ENCODE measurements at regions not wholly inside any gene's neighbourhood (a gene's known extent, or its start where the extent isn't known, plus 50 kb on each side); places are given as distances from the start of the nearest gene placed in this dataset.

DNA sequence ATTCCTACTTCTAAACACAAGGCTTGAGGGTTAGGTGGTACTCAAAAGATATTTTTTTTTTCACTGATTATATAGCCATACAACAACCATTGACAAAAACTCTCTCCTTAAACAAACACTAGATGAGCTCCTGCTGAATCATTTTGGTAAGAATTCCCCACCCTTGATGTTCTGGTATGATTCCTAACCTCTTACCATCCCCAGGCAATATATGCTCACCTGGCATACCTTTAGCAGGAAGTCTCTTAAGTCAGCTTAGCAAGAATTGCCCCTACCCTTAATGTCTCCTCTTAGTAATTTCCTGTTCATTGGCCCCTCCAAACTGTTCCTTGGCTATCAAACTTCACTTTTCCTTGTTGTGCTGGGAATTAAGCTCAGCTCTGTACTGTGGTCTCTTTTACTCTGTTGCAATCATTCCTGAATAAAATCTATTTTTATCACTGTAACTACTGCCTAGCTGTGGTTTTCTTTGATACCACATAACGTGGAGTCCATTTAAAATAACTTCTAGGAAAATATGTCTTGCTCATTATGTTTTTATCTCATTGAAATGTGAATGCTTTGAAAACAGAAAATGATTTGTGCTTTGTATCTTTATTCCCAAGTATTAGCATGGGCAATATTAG, 712.6 kb downstream of the SLC16A7 start:
- no peak for DNase-seq (ENCODE audit: low spot score)
- no peaks in the 10 kb centered on the region for H3K9me3 ChIP-seq (ENCODE audit: control insufficient read depth in 4 of 4, low read length in 3 of 4)
- H3K27me3 ChIP-seq (ENCODE audit: control insufficient read depth in 4 of 4, insufficient read depth in 4 of 4, low read length in 3 of 4), result no peaks in the 10 kb centered on the region
- H3K9ac ChIP-seq (ENCODE audit: low read depth in 1 of 2, low read length in 2 of 2), result no peak overlapping the region
- H3K4me3 ChIP-seq (ENCODE audit: low read depth in 1 of 3, low read length in 3 of 3), result no peak overlapping the region
- no peak overlapping the region for H3K27ac ChIP-seq (ENCODE audit: low read depth in 1 of 2, low read length in 2 of 2)
- 22% methylated on average over 1 of the region's 1 CpG for WGBS
- H3K36me3 ChIP-seq (ENCODE audit: control insufficient read depth in 4 of 4, insufficient read depth in 3 of 4, low read depth in 1 of 4, low read length in 3 of 4), result no peaks in the 10 kb centered on the region
- TF ChIP-seq JUND (IDR thresholded peaks at IDR 0.05), result no peak
- no peak for TF ChIP-seq GABPA (IDR thresholded peaks at IDR 0.05 in 1 of 2, conservative IDR thresholded peaks at IDR 0.05 in 1 of 2)
- TF ChIP-seq NR2F2 (IDR thresholded peaks at IDR 0.05), result no peak
- no peak for TF ChIP-seq HNF4G (IDR thresholded peaks at IDR 0.05)
- TF ChIP-seq, protein P1, sequence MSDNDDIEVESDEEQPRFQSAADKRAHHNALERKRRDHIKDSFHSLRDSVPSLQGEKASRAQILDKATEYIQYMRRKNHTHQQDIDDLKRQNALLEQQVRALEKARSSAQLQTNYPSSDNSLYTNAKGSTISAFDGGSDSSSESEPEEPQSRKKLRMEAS (IDR thresholded peaks at IDR 0.05), result no peak
- no peak for TF ChIP-seq FOXA2 (IDR thresholded peaks at IDR 0.05)
- no peak for TF ChIP-seq TAF1 (conservative IDR thresholded peaks at IDR 0.05)
- no peak for TF ChIP-seq RXRA (IDR thresholded peaks at IDR 0.05)
- no peak for TF ChIP-seq EGR1 (IDR thresholded peaks at IDR 0.05; ENCODE audit: low read depth in 2 of 2)
- no peak for TF ChIP-seq YY1 (IDR thresholded peaks at IDR 0.05)
- TF ChIP-seq, protein P2, sequence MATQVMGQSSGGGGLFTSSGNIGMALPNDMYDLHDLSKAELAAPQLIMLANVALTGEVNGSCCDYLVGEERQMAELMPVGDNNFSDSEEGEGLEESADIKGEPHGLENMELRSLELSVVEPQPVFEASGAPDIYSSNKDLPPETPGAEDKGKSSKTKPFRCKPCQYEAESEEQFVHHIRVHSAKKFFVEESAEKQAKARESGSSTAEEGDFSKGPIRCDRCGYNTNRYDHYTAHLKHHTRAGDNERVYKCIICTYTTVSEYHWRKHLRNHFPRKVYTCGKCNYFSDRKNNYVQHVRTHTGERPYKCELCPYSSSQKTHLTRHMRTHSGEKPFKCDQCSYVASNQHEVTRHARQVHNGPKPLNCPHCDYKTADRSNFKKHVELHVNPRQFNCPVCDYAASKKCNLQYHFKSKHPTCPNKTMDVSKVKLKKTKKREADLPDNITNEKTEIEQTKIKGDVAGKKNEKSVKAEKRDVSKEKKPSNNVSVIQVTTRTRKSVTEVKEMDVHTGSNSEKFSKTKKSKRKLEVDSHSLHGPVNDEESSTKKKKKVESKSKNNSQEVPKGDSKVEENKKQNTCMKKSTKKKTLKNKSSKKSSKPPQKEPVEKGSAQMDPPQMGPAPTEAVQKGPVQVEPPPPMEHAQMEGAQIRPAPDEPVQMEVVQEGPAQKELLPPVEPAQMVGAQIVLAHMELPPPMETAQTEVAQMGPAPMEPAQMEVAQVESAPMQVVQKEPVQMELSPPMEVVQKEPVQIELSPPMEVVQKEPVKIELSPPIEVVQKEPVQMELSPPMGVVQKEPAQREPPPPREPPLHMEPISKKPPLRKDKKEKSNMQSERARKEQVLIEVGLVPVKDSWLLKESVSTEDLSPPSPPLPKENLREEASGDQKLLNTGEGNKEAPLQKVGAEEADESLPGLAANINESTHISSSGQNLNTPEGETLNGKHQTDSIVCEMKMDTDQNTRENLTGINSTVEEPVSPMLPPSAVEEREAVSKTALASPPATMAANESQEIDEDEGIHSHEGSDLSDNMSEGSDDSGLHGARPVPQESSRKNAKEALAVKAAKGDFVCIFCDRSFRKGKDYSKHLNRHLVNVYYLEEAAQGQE (IDR thresholded peaks at IDR 0.05), result no peak
- TF ChIP-seq FOXA1 (IDR thresholded peaks at IDR 0.05), result no peak
- no peak for TF ChIP-seq SP1 (IDR thresholded peaks at IDR 0.05)
- no peak for TF ChIP-seq HNF4A (conservative IDR thresholded peaks at IDR 0.05)
- TF ChIP-seq, protein P3, sequence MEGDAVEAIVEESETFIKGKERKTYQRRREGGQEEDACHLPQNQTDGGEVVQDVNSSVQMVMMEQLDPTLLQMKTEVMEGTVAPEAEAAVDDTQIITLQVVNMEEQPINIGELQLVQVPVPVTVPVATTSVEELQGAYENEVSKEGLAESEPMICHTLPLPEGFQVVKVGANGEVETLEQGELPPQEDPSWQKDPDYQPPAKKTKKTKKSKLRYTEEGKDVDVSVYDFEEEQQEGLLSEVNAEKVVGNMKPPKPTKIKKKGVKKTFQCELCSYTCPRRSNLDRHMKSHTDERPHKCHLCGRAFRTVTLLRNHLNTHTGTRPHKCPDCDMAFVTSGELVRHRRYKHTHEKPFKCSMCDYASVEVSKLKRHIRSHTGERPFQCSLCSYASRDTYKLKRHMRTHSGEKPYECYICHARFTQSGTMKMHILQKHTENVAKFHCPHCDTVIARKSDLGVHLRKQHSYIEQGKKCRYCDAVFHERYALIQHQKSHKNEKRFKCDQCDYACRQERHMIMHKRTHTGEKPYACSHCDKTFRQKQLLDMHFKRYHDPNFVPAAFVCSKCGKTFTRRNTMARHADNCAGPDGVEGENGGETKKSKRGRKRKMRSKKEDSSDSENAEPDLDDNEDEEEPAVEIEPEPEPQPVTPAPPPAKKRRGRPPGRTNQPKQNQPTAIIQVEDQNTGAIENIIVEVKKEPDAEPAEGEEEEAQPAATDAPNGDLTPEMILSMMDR (IDR thresholded peaks at IDR 0.05; ENCODE audit: low read depth, low read length, missing input control), result no peak
- TF ChIP-seq RAD21 (IDR thresholded peaks at IDR 0.05), result no peak
- TF ChIP-seq, protein P4, sequence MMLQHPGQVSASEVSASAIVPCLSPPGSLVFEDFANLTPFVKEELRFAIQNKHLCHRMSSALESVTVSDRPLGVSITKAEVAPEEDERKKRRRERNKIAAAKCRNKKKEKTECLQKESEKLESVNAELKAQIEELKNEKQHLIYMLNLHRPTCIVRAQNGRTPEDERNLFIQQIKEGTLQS (IDR thresholded peaks at IDR 0.05), result no peak
- H3K4me1 ChIP-seq (ENCODE audit: control insufficient read depth in 4 of 4, insufficient read depth in 4 of 4, low read length in 3 of 4), result no peaks in the 10 kb centered on the region

DNA sequence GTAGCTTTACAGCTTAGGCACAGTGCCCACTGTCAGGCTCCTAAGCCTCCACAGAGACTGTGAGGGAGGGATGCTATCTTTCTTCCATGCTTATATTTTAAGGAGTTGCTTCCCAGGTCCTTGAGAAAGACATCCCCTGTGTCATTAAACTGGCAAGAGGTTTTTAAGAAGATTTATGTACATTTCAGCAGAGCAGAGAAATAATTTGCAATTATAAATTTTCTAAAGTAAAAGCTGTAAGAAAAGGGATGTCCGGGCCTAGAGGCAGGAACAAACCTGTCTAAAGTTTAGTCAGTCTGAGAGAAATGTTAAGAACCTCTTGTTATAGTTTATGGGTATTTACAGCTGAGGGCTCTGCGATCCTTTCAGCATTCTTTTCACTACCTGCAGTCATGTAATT, 716.1 kb downstream of the SLC16A7 start:
- no peaks in the 10 kb centered on the region for H3K27me3 ChIP-seq (ENCODE audit: control insufficient read depth in 4 of 4, insufficient read depth in 4 of 4, low read length in 3 of 4)
- no peaks in the 10 kb centered on the region for H3K9me3 ChIP-seq (ENCODE audit: control insufficient read depth in 4 of 4, low read length in 3 of 4)
- no peak overlapping the region for H3K9ac ChIP-seq (ENCODE audit: low read depth in 1 of 2, low read length in 2 of 2)
- no peaks in the 10 kb centered on the region for H3K4me1 ChIP-seq (ENCODE audit: control insufficient read depth in 4 of 4, insufficient read depth in 4 of 4, low read length in 3 of 4)
- 64% methylated on average over 2 of the region's 2 CpGs for WGBS
- no peak for TF ChIP-seq HNF4A (conservative IDR thresholded peaks at IDR 0.05)
- TF ChIP-seq FOXA1 (IDR thresholded peaks at IDR 0.05), result no peak
- TF ChIP-seq SP1 (IDR thresholded peaks at IDR 0.05), result no peak
- TF ChIP-seq, protein P1 (IDR thresholded peaks at IDR 0.05), result no peak
- TF ChIP-seq NR2F2 (IDR thresholded peaks at IDR 0.05), result no peak
- TF ChIP-seq RAD21 (IDR thresholded peaks at IDR 0.05), result no peak
- no peak for TF ChIP-seq GABPA (IDR thresholded peaks at IDR 0.05 in 1 of 2, conservative IDR thresholded peaks at IDR 0.05 in 1 of 2)
- TF ChIP-seq, protein P3 (IDR thresholded peaks at IDR 0.05; ENCODE audit: low read depth, low read length, missing input control), result no peak
- no peak for TF ChIP-seq RXRA (IDR thresholded peaks at IDR 0.05)
- TF ChIP-seq TAF1 (conservative IDR thresholded peaks at IDR 0.05), result no peak
- H3K4me3 ChIP-seq (ENCODE audit: low read depth in 1 of 3, low read length in 3 of 3), result no peak overlapping the region
- H3K36me3 ChIP-seq (ENCODE audit: control insufficient read depth in 4 of 4, insufficient read depth in 3 of 4, low read depth in 1 of 4, low read length in 3 of 4), result no peaks in the 10 kb centered on the region
- no peak overlapping the region for H3K27ac ChIP-seq (ENCODE audit: low read depth in 1 of 2, low read length in 2 of 2)
- DNase-seq (ENCODE audit: low spot score), result no peak
